Psoas muscle (tissue), 7 donors: ENCODE measurements at regions not wholly inside any gene's neighbourhood (a gene's known extent, or its start where the extent isn't known, plus 50 kb on each side); places are given as distances from the start of the nearest gene placed in this dataset.

Experiments used
- ATAC-seq, 4 donors: fragments of 200-7000 bp; cut with Tn5 transposase; one replicate each; pipeline ENCODE4 v1.9.1; 2020; ENCODE audit warnings: moderate library complexity in 3 of 4, mild to moderate bottlenecking in 2 of 4
- DNase-seq, 2 donors: peaks; one replicate each; pipeline ENCODE4 v3.0.0-alpha.2; 2020
- H3K27ac ChIP-seq: fragments of 200-600 bp; one replicate; pipeline ENCODE4 v1.8.0; 2022
- H3K27me3 ChIP-seq, 3 donors: fragments of 200-600 bp in 1 of 3; one replicate each; pipeline versions ENCODE4 v1.6.1 to v1.8.0; 2013 to 2022; ENCODE audit warnings: low read length in 2 of 3, mild to moderate bottlenecking in 2 of 3, moderate library complexity in 1 of 3; ENCODE audit not compliant: insufficient read depth in 3 of 3
- H3K36me3 ChIP-seq, 2 donors: fragments of 200-600 bp in 1 of 2; one replicate each; pipeline versions ENCODE4 v1.6.1 to v1.8.0; 2013 to 2022; ENCODE audit warnings: low read depth in 1 of 2, mild to moderate bottlenecking in 1 of 2, moderate library complexity in 1 of 2; ENCODE audit not compliant: insufficient read depth in 1 of 2
- H3K4me1 ChIP-seq: fragments of 200-600 bp; one replicate; pipeline ENCODE4 v1.8.0; 2022
- H3K4me3 ChIP-seq: fragments of 200-600 bp; one replicate; pipeline ENCODE4 v1.8.0; 2022; ENCODE audit warnings: mild to moderate bottlenecking
- H3K9me3 ChIP-seq: fragments of 200-600 bp; one replicate; pipeline ENCODE4 v1.8.0; 2022
- WGBS, 3 donors: extraction: QIAGEN DNeasy Blood & Tissue Kit; methylation state at CpG; one replicate each; pipeline versions ENCODE4 v1.1.6 to v1.1.7; 2013; 5-methylcytosine and 5-hydroxymethylcytosine counted together
- intact Hi-C, 2 donors: fragments of 100-400 bp; cut with DNase I; formaldehyde crosslinking; loops; one replicate each; pipeline versions ENCODE4 v1.11.0 to v1.14.2; 2022
- TF ChIP-seq, protein P1 (sequence below): fragments of 200-600 bp; IDR thresholded peaks from one replicate; pipeline ENCODE4 v1.8.0; 2022; ENCODE audit warnings: antibody characterized with exemption
- donor health status: healthy with polysubstance abuse.
- donor health status: DM: no; HTN: no; CAD: no; lungs with moderate emphysema.
- donor health status: Bipolar disorder and iron deficiency.
- donor health status: healthy.
- donor health status: DM: yes; HTN: yes; CAD: no.
- donor health status: DM: no; HTN: no; CAD: no.
- donor health status: DM: yes; HTN: yes; CAD: no.

GRCh38 chr2:75321599-75321922 lies 122.2 kb upstream of the TACR1 start:
- intact Hi-C loops, result loop anchor here in 1 of 2 donors (1.0 kb wide), 1 partner anchor 34 kb away; no protein-coding TSS in a partner anchor
- H3K4me3 ChIP-seq, result no peak overlapping the region
- no peak overlapping the region for H3K27ac ChIP-seq
- H3K9me3 ChIP-seq, result no peaks in the 10 kb centered on the region
- ATAC-seq (no peak), DNase-seq (no peak)
- peaks cover 3% of the 10 kb centered on the region for H3K4me1 ChIP-seq
- H3K27me3 ChIP-seq, result no peaks in the 10 kb centered on the region
- H3K36me3 ChIP-seq, result no peaks in the 10 kb centered on the region
- WGBS, 3 donors, result 28 to 51% (median 34%) methylated on average over 2 of the region's 2 CpGs
- TF ChIP-seq, protein P1, sequence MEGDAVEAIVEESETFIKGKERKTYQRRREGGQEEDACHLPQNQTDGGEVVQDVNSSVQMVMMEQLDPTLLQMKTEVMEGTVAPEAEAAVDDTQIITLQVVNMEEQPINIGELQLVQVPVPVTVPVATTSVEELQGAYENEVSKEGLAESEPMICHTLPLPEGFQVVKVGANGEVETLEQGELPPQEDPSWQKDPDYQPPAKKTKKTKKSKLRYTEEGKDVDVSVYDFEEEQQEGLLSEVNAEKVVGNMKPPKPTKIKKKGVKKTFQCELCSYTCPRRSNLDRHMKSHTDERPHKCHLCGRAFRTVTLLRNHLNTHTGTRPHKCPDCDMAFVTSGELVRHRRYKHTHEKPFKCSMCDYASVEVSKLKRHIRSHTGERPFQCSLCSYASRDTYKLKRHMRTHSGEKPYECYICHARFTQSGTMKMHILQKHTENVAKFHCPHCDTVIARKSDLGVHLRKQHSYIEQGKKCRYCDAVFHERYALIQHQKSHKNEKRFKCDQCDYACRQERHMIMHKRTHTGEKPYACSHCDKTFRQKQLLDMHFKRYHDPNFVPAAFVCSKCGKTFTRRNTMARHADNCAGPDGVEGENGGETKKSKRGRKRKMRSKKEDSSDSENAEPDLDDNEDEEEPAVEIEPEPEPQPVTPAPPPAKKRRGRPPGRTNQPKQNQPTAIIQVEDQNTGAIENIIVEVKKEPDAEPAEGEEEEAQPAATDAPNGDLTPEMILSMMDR, result no peak

GRCh38 chr2:75320898-75321598 lies 121.7 kb upstream of the TACR1 start:
- intact Hi-C loops, result loop anchor here in 1 of 2 donors (1.0 kb wide), 1 partner anchor 34 kb away; no protein-coding TSS in a partner anchor
- H3K27ac ChIP-seq, result no peak overlapping the region
- peaks cover 3% of the 10 kb centered on the region for H3K4me1 ChIP-seq

GRCh38 chr2:75319951-75320350 lies 120.6 kb upstream of the TACR1 start:
- TF ChIP-seq, protein P1, result no peak
- DNase-seq, result no peak

More at GRCh38 chr2:75320898-75321598, 121.7 kb upstream of the TACR1 start:
- Histone ChIP-seq H3K27me3 (no peaks in the 10 kb centered on the region), H3K9me3 (no peaks in the 10 kb centered on the region), H3K36me3 (no peaks in the 10 kb centered on the region), H3K4me3 (no peak overlapping the region)
- DNase-seq (no peak), ATAC-seq (peak in 1 of 4 donors; percentile 90)
- TF ChIP-seq, protein P1, result no peak
- 42 to 57% (median 53%) methylated on average over 4 of the region's 4 CpGs for WGBS, 3 donors

GRCh38 chr2:75317802-75318201 lies 118.5 kb upstream of the TACR1 start:
- DNase-seq (no peak), ATAC-seq (no peak)
- H3K27ac ChIP-seq, result no peak overlapping the region
- H3K9me3 ChIP-seq, result no peaks in the 10 kb centered on the region
- TF ChIP-seq, protein P1, result no peak
- intact Hi-C loops, result no loop called here
- WGBS, 3 donors, result 55 to 78% (median 60%) methylated on average over 1 of the region's 1 CpG
- H3K36me3 ChIP-seq, result no peaks in the 10 kb centered on the region
- no peaks in the 10 kb centered on the region for H3K27me3 ChIP-seq
- no peak overlapping the region for H3K4me3 ChIP-seq
- H3K4me1 ChIP-seq, result peaks cover 3% of the 10 kb centered on the region

More at GRCh38 chr2:75319951-75320350, 120.6 kb upstream of the TACR1 start:
- H3K9me3 ChIP-seq, result no peaks in the 10 kb centered on the region
- H3K4me1 ChIP-seq, result peaks cover 3% of the 10 kb centered on the region
- no peaks in the 10 kb centered on the region for H3K27me3 ChIP-seq
- WGBS, 3 donors, result 65 to 96% (median 81%) methylated on average over 2 of the region's 2 CpGs
- ATAC-seq, result no peak
- intact Hi-C loops, result no loop called here
- H3K36me3 ChIP-seq, result no peaks in the 10 kb centered on the region
- H3K27ac ChIP-seq, result no peak overlapping the region
- H3K4me3 ChIP-seq, result no peak overlapping the region

- Histone ChIP-seq H3K4me1 (peaks cover 3% of the 10 kb centered on the region), H3K36me3 (no peaks in the 10 kb centered on the region), H3K27ac (no peak overlapping the region), H3K4me3 (no peak overlapping the region), H3K27me3 (no peaks in the 10 kb centered on the region), H3K9me3 (no peaks in the 10 kb centered on the region)
- DNase-seq (no peak), ATAC-seq (no peak)
- intact Hi-C loops, result no loop called here
- TF ChIP-seq, protein P1, result no peak
- WGBS, 3 donors, result 45 to 50% (median 49%) methylated on average over 2 of the region's 2 CpGs
Observed at GRCh38 chr2:75317316-75317715, 118.0 kb upstream of the TACR1 start.
